ENCODE measurements at regions not wholly inside any gene's neighbourhood (a gene's known extent, or its start where the extent isn't known, plus 50 kb on each side); places are given as distances from the start of the nearest gene placed in this dataset.

GRCh38 chr2:41828052-41828643 lies 219.7 kb upstream of the PKDCC start:
- DNase-seq = no peak

GRCh38 chr2:41829052-41829451 lies 218.8 kb upstream of the PKDCC start:
- DNase-seq = no peak

- no peak for DNase-seq
Observed at GRCh38 chr2:41830600-41830999, 217.2 kb upstream of the PKDCC start.

GRCh38 chr2:41832218-41832617 lies 215.6 kb upstream of the PKDCC start:
- no peak for DNase-seq

GRCh38 chr2:41835401-41835800 lies 212.4 kb upstream of the PKDCC start:
- no peak for DNase-seq

GRCh38 chr2:41836948-41837347 lies 210.9 kb upstream of the PKDCC start:
- peak; percentile 10 for DNase-seq

GRCh38 chr2:41837610-41838009 lies 210.2 kb upstream of the PKDCC start:
- DNase-seq = no peak

GRCh38 chr2:41840702-41841551 lies 206.9 kb upstream of the PKDCC start:
- peak; percentile 98 for DNase-seq

- no peak for DNase-seq
Observed at GRCh38 chr2:41846962-41847361, 200.9 kb upstream of the PKDCC start.

- no peak for DNase-seq
Observed at GRCh38 chr2:41847744-41848441, 199.9 kb upstream of the PKDCC start.

- DNase-seq = no peak
Observed at GRCh38 chr2:41851554-41851953, 196.3 kb upstream of the PKDCC start.

- DNase-seq = no peak
Observed at GRCh38 chr2:41853427-41854191, 194.2 kb upstream of the PKDCC start.

GRCh38 chr2:41854227-41854626 lies 193.6 kb upstream of the PKDCC start:
- no peak for DNase-seq

GRCh38 chr2:41856946-41857345 lies 190.9 kb upstream of the PKDCC start:
- DNase-seq = no peak

GRCh38 chr2:41859615-41860514 lies 188.0 kb upstream of the PKDCC start:
- DNase-seq = no peak

- DNase-seq = no peak
Observed at GRCh38 chr2:41863062-41863461, 184.8 kb upstream of the PKDCC start.

GRCh38 chr2:41865263-41865662 lies 182.6 kb upstream of the PKDCC start:
- no peak for DNase-seq

GRCh38 chr2:41867553-41867952 lies 180.3 kb upstream of the PKDCC start:
- DNase-seq = no peak

GRCh38 chr2:41869542-41870264 lies 178.1 kb upstream of the PKDCC start:
- peak; percentile 78 for DNase-seq

GRCh38 chr2:41870265-41870585 lies 177.6 kb upstream of the PKDCC start:
- no peak for DNase-seq

- DNase-seq = no peak
Observed at GRCh38 chr2:41871080-41871479, 176.7 kb upstream of the PKDCC start.

GRCh38 chr2:41872646-41873045 lies 175.2 kb upstream of the PKDCC start:
- DNase-seq = no peak

Data from activated gamma-delta T cell treated with Interleukin-2 at 50 U/mL for 16 hours (primary cell).